Esophagus squamous epithelium (tissue), 5 donors: ENCODE measurements at regions not wholly inside any gene's neighbourhood (a gene's known extent, or its start where the extent isn't known, plus 50 kb on each side); places are given as distances from the start of the nearest gene placed in this dataset.
"Not testable (repeated sequence)": the region's sequence is repeated elsewhere in the genome, so short reads cannot be mapped to it uniquely, and the experiment has no call there.

Source experiments
- DNase-seq: peaks from one replicate; lab custom pipeline; 2025; lab: John Stamatoyannopoulos, UW
- H3K27ac ChIP-seq, 4 donors: fragments of 200-600 bp; sonication (generic); one replicate each; pipeline ENCODE4 v1.5.1; 2016 to 2019; ENCODE audit warnings: mild to moderate bottlenecking in 1 of 4
- H3K27me3 ChIP-seq, 4 donors: fragments of 200-600 bp; sonication (generic); 1 replicate in 3 of 4; 2 replicates in 1 of 4; pipeline versions ENCODE4 v1.5.1 to v1.6.0; 2017 to 2021; ENCODE audit warnings: antibody characterized with exemption in 1 of 4
- H3K36me3 ChIP-seq, 3 donors: fragments of 200-600 bp; sonication (generic); one replicate each; pipeline ENCODE4 v1.5.1; 2016 to 2019
- H3K4me1 ChIP-seq, 3 donors: fragments of 200-600 bp; sonication (generic); one replicate each; pipeline ENCODE4 v1.5.1; 2017 to 2019
- H3K4me3 ChIP-seq, 4 donors: fragments of 200-600 bp; sonication (generic); 1 replicate in 3 of 4; 2 replicates in 1 of 4; pipeline ENCODE4 v1.5.1; 2016 to 2019; ENCODE audit warnings: mild to moderate bottlenecking in 2 of 4, moderate library complexity in 1 of 4
- H3K9me3 ChIP-seq, 3 donors: fragments of 200-600 bp; sonication (generic); one replicate each; pipeline ENCODE4 v1.5.1; 2016 to 2019
- CTCF ChIP-seq, 6 experiments: fragments of 450-650 bp in 4 of 6; fragments of 200-600 bp in 2 of 6; sonication (generic) in 2 of 6; IDR thresholded peaks; one replicate each; pipeline ENCODE4 v1.5.1; 2016 to 2019; ENCODE audit warnings: antibody characterized with exemption in 6 of 6, mild to moderate bottlenecking in 4 of 6, moderate library complexity in 4 of 6
- POLR2A ChIP-seq, 4 donors: fragments of 450-650 bp; IDR thresholded peaks; one replicate each; pipeline ENCODE4 v1.6.1; 2017; ENCODE audit warnings: antibody characterized with exemption in 4 of 4, mild to moderate bottlenecking in 4 of 4, moderate library complexity in 3 of 4
- WGBS, 2 donors: methylation state at CpG; one replicate each; pipeline ENCODE4 v1.1.5; 2018; 5-methylcytosine and 5-hydroxymethylcytosine counted together
- intact Hi-C: fragments of 100-400 bp; cut with DNase I; formaldehyde crosslinking; loops from one replicate; pipeline ENCODE4 v1.15.0; 2022
- donor health status: DM: yes; HTN: yes; CAD: no.

- Histone ChIP-seq H3K27me3 (no peaks in the 10 kb centered on the region), H3K36me3 (no peaks in the 10 kb centered on the region), H3K4me3 (no peak overlapping the region), H3K27ac (no peak overlapping the region), H3K4me1 (peaks cover 0 to 5% (median 0%) of the 10 kb centered on the region in 3 donors), H3K9me3 (no peaks in the 10 kb centered on the region)
- intact Hi-C loops, result no loop called here
- DNase-seq, result no peak
- WGBS, 2 donors, result 77 to 80% methylated on average over 4 to 9 of the region's 9 CpGs
- TF ChIP-seq POLR2A (IDR thresholded peaks at IDR 0.05) (no peak), CTCF (IDR thresholded peaks at IDR 0.05) (no peak)
Observed at GRCh38 chr3:13186435-13186815, 113.2 kb upstream of the IQSEC1 start.

DNA sequence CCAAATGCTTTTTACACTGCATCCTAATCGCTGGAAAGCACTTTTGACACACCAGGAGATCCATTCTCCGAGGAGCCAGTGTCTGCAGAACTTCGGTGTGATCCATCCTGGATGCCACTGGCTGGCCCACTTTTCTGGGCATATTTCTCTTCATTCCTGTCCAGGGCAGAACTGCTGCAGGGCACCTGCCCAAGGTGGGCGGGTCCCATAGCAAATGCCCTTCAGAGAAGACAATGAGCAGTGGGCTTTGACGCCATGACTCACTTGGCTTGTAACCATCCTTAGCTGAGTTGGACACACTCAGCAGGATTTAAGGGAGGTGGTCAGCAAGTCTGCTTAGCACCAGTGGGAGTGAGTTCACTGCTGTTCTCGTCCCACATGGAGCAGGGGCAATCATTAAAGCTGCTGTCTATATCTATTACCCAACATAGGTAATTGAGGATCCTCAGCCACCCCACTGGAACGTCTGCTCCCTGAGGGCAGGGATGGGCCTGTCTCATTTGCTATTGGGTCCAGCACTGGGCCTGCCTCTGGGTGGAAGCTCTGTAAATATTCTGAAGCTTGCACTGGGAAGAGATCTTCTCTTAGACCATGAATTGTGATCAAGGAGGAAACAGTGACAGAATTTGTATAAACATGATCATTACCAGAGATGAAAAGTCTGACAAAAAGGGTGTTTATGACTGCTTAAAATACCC is 112.7 kb upstream of the IQSEC1 start:
- Histone ChIP-seq H3K4me1 (peaks cover 0 to 5% (median 0%) of the 10 kb centered on the region in 3 donors), H3K9me3 (peaks cover 0 to 3% (median 0%) of the 10 kb centered on the region in 3 donors), H3K27ac (no peak overlapping the region), H3K27me3 (no peaks in the 10 kb centered on the region), H3K36me3 (no peaks in the 10 kb centered on the region), H3K4me3 (no peak overlapping the region)
- no peak for DNase-seq
- intact Hi-C loops, result no loop called here
- TF ChIP-seq POLR2A (IDR thresholded peaks at IDR 0.05) (no peak), CTCF (IDR thresholded peaks at IDR 0.05) (no peak)
- WGBS, 2 donors, result 71% methylated on average over 5 of the region's 7 CpGs

GRCh38 chr3:13179582-13180210 is 106.5 kb upstream of the IQSEC1 start:
- intact Hi-C loops, H3K4me3 ChIP-seq, H3K27ac ChIP-seq, H3K4me1 ChIP-seq, H3K36me3 ChIP-seq, H3K27me3 ChIP-seq, DNase-seq: not testable (repeated sequence)
- peaks cover 0 to 29% (median 13%) of the 10 kb centered on the region in 3 donors for H3K9me3 ChIP-seq
- WGBS, 2 donors, result 67 to 89% methylated on average over 1 to 8 of the region's 32 CpGs

DNA sequence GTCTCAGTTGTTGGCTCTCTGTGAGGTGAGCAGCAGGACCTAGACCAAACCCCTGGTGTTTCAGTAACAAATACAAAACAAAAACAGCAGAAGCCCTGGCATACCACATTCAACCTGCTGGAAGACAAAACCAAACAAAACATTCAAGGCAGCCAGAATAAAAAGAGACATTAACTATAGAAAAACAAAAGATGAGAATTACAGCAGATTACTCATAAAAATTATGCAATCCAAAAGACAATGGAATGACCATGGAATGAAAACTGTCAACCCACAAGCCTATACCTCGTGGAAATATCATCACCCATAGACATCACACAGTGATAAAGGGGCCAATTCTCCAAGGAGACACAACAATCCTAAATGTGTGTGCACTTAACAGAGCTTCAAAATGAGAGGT is 106.0 kb upstream of the IQSEC1 start:
- Histone ChIP-seq H3K9me3 (peaks cover 0 to 29% (median 13%) of the 10 kb centered on the region in 3 donors), H3K36me3 (no peaks in the 10 kb centered on the region), H3K4me1 (no peaks in the 10 kb centered on the region), H3K27ac (no peak overlapping the region), H3K27me3 (no peaks in the 10 kb centered on the region), H3K4me3 (no peak overlapping the region)
- DNase-seq, result no peak
- WGBS, 2 donors, result 57 to 69% methylated on average over 1 of the region's 1 CpG
- TF ChIP-seq CTCF (IDR thresholded peaks at IDR 0.05) (no peak), POLR2A (IDR thresholded peaks at IDR 0.05) (no peak)
- intact Hi-C loops, result no loop called here

GRCh38 chr3:13178107-13178506 is 104.9 kb upstream of the IQSEC1 start:
- intact Hi-C loops, result no loop called here
- Histone ChIP-seq H3K9me3 (peaks cover 0 to 29% (median 13%) of the 10 kb centered on the region in 3 donors), H3K27ac (no peak overlapping the region), H3K36me3 (no peaks in the 10 kb centered on the region), H3K4me1 (no peaks in the 10 kb centered on the region), H3K4me3 (no peak overlapping the region), H3K27me3 (no peaks in the 10 kb centered on the region)
- DNase-seq, result no peak
- 76 to 96% methylated on average over 3 of the region's 3 CpGs for WGBS, 2 donors
- TF ChIP-seq CTCF (IDR thresholded peaks at IDR 0.05) (no peak), POLR2A (IDR thresholded peaks at IDR 0.05) (no peak)
